Stimulated activated CD4-positive, alpha-beta T cell treated with anti-CD3 and anti-CD28 coated beads, Interleukin-2, amount 100 ng/mL, for 48 hours (primary cell): ENCODE measurements at regions not wholly inside any gene's neighbourhood (a gene's known extent, or its start where the extent isn't known, plus 50 kb on each side); places are given as distances from the start of the nearest gene placed in this dataset.

ENCODE experiments used
- DNase-seq, 2 donors: peaks; one replicate each; pipeline ENCODE4 v3.0.0-alpha.2; 2020

DNA sequence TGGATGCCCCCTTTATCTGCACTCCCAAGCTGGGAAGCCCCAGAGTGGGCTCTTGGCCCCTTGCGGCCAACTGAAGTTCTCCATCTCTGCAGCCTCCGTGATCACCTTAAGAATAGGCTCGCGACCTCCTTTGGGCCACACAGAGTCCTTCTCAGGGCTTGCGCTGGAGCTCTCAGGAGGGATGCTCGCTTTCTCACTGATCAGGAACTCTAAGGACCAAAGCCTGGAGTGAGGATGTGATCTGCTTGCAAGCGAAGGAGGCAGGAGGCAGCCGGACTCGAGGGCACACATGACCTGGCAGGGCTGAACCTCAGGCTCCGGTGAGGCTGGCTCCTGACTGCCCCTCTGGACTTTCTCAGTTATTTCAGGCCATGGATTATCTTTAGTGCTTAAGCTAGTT is 192.1 kb upstream of the MKI67 start:
- no peak for DNase-seq

DNA sequence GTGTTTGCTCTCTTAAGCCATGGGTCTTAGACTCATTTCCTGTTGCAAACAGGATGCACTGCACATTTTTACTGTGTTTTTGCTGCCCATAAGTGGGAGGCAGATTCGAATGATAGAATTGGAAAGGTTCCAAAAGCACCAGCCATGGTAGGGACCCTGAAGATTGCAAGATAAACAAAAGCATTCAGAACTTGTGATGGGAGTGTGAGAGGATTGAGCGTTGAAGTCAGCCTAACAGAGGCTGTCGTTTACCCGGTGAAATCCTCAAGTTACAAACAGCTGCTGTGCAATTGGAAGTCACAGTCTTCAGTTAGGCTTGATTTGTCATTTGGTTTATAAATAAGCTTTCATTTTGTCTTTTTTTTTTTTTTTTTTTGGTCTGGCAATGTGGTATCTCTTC is 192.7 kb upstream of the MKI67 start:
- no peak for DNase-seq

DNA sequence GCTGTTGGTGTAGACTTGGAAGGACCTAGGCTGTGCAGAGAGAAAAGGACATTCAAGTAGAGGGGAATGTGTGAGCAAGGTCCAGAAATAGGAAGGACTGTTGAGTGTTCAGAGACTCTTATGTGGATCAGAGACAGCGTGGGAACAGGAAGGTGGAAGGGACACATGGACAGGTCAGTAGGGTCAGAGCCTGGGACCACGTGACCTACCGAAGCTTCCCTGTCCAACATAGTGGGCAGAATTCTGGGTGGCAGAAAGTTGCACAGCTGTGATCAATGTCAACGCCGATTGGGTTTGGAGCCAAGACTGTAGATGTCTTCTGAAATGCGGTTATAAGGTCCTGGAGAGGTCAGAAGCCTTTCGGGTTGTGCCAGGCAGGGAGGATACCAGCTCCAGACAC is 195.9 kb upstream of the MKI67 start:
- DNase-seq: no peak

DNA sequence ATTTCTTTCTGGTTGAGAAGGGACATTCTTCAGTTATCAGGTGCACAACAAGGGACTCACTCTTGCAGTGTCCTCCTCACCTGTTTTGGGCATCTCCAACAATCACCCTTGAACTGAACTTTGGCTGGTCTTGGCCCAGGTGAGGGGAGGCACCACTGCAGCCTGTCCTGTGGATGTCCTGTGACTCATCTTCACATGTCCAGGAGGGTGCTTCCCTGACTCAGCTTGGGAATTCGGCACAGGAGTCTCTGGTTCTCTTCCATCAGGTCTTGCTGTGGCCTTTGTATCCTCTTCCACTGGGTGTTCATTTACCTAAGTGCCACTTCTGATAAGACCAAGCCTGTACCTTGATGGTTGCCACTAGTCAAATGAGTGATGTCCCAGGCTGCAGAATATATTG is 196.7 kb upstream of the MKI67 start:
- DNase-seq: no peak

DNA sequence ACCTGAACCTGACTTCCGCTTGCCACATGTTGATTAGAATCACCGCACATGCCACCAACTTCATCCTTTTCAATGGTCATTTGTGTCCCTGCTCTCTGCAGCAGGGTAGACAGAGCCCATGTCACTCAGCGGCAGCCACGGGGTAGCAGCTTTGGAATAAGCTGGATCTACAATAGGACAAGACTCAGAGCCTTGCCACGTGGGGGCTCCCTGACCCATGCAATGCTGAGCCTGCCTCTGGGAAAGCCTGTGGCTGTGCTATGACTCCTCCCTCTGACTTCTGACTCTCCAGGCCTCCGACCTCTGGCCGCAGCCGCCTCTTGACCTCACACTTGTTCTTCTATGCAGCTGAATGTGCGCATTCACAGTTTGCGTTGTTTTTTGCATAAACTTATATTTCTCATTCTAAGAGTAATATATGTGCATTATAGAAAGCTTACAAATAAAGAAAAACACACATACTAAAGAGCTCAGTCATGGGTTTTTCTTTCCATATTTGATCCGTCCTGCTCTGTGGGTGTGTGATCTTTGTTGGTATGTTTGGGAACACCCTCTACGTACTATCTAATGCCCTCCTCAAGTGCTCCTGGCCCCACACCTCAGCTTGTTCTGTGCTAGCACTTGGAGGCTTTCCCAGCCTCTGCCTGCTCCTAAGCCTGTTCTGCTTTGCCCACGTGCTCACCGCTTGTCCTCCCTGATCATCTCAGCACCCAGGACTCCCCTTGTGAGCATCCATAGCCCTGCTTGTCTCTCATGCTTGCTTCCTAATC is 198.0 kb upstream of the MKI67 start:
- no peak for DNase-seq

DNA sequence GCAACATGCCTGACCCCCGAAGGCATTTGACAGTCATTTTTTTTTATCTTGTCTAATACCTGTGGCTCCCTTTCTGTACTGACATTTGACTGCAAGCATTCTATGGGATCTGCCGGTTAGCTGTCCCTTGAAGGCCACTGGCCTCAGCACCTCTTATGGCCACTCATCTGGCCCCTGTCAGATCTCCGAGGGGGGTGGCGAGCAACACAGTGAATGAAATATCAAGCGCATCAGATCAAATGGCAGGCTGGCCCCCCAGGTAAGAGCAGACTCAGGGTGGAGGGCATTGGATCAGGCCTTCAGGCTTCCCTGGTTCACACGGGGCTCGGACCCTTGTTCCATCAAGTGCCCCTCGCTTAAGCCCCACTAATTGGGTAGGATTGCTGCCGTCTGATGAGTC is 199.6 kb upstream of the MKI67 start:
- no peak for DNase-seq

DNA sequence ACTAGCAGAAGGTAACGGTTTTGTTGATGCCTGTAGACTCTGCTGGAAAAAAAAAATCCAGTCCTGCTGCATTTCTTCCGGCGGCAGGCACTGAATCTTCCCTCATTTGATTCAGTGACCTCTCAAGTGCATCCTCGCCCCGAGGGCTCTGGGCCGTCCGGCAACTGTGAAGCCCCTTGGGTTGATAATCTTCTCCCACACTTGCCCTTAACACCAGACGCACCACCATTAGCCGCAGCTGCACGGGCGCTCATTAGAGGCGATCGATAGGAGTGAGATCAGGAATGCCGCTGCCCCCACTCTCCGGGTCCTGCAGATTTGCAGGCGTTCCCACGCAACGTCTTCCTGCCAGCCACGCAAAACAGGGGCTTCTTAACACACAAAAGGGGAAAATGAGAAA is 200.0 kb upstream of the MKI67 start:
- DNase-seq: no peak

DNA sequence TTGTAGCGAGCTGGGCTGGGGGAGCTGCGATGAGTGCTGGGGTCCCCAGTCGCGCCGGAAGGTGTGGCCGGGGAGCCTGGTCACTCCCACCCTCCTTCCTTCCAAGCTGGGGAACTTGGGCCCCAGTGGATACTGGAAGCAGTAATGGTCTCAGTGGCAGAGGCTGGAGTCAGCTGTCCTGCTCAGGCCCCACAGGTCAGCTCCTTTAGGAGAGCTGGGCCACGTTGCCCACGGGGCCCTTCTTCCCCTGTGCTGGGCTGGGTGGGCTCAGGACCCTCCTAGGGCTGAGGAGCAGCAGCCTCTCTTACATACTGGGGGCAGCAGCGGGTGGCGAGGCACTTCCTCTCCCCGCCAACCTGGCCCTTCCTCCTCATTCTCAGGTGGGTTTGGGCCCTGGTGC is 200.6 kb upstream of the MKI67 start:
- no peak for DNase-seq

DNA sequence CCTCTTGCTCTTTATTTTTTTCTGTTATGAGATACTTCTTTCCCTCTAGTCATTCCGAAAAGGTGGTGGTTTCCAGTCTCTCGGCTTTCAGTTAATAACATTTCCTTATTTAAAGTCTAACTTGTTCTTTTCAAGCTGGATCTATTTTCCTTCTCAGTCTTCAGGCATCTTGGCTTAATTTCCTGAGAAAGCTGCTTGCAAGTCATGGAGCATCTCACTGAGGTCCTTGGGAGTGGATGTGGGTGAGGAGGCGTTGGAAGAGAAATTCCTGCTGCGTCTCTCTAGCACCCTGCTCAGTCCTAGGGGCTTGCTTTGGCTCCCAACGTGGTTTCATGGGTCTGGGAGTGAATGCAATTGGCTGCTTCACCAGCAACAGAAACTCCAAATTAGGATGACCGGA is 210.2 kb upstream of the MKI67 start:
- no peak for DNase-seq

DNA sequence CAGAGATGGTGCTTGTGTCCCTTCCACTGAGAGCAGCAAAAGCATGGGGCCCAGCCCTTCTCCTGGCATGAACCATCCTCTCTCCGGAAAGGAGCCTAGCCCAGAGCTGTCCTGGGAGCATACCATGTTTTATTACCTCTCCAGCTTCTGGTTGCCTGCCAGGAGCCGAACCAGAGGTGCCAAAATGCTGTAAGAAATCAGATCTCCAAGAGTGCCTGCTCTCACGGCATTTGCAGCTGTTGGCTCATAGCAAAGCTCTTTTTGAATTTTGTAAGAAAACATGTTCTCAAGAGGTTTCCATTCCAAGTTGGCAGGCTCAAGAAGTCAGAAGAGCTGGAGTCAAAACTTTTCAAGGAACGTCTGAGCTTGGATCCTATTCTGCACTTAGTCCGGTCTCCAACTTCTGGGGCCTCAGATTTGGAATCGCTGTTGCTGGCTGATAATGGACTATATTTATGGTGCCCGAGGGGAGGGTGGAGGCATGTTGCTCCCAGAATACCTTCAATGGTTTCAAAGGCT is 211.7 kb upstream of the MKI67 start:
- no peak for DNase-seq

DNA sequence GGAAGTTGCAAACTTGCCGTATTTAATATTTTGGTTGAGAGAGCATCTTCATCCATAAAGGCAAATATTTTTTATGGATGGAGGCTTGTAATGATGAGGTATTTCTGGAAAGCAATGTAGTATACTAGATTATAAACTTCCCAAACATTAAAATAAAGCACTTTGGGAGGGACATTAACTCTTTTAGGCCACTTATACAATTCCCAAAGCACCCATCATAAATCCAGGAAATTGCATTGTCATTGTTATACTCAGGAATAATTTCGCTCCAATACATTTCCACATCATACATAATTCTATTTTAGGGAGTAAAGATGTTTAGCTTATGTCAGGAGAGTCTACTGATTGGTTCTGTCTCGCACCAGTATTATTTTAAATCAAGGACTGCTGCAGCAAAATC is 212.7 kb upstream of the MKI67 start:
- no peak for DNase-seq

DNA sequence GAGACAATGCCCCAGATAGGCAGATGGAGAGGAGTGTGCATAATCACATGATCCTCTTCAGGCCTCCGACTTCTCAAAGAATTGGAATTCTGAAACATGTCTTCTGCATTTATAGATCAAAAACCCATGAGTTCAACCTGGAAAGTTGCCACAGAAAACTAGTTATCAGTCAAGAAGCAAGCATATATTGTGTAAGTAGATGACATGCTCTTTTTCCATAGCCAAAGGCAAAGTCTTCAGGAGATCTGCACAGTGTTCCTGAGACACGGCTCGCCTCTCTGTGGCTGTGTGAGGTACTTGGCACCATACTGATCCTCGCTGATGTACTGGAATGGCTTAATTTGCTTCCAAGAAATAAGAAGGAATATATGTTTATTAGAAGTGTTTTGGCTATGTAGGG is 213.5 kb upstream of the MKI67 start:
- no peak for DNase-seq

DNA sequence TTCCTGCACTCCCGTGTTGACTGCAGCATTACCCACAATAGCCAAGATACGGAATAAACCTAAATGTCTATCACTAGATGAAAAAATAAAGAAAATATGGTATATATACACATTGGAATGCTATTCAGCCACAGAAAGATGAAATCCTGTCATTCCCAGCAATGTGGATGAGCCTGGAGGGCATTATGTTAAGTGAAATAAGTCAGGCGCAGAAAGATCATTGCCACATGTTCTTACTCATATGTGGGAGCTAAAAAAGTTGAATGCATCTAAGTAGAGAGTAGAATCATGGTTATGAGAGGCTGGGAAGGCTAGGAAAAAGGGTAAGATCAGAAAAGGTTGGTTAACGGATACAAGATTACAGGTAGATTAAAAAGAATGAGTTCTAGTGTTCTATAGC is 219.1 kb upstream of the MKI67 start:
- DNase-seq: no peak

DNA sequence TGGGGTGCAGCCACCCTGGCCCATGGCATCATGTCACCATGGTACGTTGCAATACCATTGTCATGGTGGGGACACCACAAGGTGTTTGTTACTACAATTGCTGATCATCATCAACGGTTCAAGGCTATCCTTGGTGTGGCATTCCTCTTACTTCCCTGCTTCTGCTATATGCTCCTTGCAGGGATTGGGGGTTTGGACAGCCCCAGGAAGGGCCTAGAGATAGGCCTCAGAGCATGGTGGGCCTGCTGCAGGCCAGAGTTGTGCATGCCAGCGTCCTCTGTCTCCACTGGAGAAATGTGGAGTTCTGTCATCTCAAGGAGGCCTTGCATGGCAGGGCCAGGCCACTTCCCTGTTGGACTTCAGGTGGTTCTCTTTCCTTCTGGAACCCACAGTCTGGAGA is 234.6 kb upstream of the MKI67 start:
- DNase-seq: no peak

DNA sequence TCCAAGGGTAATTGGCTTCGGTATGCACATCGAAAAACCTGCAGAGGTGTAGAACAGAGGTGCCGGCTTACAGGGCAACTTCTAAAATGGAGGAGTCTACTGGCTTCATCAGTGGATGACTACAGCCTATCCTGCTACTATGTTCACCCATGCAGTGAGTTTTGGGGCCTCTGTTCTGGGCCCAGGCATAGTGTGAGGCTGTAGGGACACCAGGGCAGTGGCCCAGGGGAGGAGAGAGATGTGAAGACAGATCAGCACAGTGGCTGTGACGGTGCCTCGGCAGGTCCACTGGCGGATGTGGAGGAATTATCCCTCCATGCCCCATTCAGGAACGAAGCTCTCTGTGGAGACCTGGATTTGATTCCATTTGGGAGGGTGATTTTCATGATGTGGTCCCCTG is 235.3 kb upstream of the MKI67 start:
- DNase-seq: no peak

DNA sequence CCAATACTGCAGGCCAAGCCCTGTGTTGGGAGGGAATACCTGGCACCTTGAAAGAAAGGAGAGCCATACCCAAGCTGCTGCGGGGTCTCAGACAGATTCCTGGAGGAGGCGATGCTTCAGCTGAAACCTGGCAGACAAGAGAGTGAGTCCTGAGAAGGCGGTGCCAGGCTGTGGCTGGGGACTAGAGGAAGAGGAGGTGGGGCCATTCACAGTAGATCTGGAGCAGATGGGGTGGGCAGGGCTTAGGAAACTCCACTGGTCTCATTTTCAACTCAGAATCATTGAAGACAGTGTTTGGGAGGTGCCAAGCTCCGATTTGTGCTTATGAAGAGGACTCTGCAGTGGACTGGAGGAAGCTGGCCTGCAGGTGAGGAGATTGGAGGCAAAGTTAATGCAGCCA is 236.3 kb upstream of the MKI67 start:
- DNase-seq: no peak

DNA sequence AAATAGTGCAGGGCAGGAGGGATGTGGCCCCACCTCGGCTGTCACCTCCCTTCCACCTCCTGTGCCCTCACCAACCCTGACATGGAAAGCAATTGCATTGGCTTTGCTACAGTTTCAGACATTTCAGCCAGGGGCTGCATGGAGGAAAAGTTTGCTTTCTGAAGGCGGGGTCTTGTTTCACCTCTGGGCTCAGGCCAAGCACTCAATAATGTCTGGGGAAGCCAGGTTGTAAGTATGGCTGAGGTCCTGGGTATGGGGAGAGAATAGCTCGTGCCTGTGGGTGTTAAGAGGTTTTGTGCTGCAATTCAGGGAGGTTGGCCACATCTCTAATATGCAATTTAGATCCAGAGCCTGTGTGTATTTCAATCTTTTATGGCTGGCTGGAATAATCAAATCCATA is 238.4 kb upstream of the MKI67 start:
- DNase-seq: no peak

DNA sequence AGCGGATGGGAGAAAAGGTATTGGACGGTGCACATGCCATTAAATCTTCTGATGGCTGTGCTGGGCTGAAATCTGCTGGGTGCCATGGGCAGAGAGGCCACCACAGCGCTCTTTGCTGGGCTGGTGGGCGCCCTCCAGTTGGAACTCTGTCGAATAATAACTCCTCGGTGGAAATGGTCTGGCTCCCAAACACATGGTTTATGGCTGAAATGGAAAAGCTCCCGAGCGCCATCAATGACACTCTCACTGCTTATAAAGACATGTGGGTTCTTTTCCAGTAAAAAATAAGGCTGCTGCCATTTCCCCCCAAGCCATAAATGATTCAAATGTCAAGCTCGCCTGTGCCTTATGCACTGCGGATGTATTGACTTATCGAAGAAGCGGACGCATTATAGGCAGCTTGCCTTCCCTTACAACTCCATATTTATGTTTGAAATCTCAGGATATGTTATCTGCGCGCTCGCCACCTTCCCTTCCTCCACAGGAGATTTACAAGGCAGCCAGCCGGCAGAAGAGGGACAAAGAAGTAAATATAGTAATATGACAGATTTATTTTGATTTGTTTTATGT is 239.0 kb upstream of the MKI67 start:
- no peak for DNase-seq

DNA sequence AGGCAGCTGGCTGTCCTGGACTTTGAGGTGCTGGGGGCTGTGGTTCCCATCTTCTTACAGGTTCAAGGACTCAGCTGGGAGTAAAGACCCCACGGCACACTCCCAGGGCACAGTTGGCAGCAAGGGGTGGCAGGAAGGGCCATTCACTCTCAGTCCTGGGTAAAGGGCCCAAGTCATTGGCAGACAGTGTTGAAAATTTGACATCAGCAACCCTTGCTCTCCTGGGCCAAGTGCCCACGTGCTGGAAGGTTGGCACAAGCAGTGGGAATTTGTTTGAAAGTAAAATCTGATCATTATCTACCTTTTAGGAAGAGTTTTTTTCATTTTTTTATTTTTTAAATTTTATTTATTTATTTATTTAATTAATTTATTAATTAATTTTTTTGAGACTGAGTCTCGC is 241.6 kb upstream of the MKI67 start:
- DNase-seq: no peak

DNA sequence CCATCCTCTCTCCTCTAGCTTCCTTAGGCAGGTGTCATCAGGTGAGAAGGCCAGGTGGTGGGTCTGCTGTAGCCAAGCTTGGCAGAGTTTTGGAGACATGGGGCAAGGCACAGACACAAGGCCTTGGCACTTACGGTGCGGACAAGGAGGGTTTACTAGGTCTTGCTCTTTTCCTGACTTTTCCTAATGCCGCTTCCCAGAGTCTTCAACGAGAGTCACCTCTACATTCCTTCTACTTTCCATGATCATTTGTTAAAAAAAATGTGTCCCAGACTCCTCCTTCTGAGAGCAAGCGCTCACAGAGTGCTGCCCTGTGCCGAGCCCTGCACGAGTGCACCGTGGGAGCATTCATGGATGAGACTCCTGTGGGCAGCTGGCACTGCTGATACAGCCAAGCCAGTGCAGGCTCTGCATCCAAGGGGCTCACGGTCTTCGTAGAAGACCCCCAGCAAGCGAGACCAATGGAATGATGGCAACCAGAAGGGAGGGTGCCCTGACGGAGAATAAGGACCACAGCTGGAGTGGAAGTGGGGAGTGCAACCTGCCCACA is 243.0 kb upstream of the MKI67 start:
- DNase-seq: no peak

DNA sequence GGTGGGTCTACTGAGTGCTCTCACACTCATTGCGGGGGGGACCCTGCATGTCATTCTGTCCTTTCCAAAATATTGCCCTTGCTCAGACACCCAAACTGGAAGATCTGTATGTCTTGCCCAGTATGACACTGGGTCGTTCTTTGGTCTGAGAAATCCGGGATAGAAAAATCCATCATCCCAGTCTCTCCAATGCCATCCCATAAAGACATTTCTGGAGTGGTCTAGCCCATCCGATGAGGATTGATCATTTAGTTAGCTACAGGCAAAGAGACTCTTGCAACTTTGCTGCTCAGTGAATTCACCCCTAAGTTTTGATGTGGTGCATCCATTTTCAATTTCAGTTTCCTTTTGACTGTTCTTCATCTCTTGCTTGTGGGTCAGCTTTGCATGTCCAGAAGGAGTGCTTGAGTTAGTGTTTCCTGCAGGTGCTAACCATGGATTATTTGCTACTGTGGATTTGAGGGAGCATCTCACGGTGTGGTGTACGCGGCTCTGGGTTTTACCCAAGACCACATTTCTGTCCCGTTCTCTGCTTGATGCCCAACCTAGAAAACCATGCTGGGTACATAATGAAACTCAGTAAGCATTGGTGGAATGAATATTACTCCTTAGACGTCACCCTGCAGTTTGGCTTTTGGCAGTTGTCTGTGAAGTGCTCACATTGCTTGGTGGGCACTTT is 247.0 kb upstream of the MKI67 start:
- DNase-seq: no peak

DNA sequence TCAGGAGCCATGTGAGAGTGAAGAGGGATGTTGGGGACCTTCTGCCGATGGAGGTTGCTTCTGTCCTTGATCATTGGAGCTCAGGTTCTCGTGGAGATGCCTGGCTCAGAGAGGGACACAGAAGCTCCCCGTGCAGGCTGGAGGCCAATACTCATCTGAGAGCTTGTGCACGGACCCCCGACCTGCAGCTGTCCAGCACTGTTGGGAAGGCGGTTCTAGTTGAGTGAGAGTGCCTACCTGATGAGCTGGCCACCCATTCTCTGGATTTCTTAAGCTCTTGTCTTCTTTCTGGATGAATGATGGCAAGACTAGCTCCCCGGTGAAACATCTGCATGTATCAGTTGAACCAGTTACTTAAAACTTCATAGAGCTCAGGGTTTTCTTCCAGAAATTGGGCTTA is 247.6 kb upstream of the MKI67 start:
- DNase-seq: no peak

DNA sequence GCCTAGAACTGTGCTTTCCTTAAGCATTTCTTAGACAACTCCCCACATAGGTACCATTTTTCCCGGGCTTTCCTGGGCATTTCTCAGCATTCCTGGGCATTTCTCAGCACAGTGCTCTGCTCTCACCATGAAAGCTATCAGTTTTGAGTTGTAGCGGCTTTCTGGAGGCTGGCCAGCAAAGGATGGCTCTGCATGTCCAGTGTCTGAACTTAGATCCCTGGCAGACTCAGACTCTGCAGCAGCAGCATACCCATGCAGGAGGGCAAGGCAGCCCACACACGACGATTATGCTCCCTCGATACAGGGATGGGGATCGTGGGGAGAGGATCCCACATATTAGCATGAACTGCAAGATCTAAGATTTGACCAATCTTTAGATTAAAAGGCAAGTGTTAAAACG is 248.9 kb upstream of the MKI67 start:
- no peak for DNase-seq

DNA sequence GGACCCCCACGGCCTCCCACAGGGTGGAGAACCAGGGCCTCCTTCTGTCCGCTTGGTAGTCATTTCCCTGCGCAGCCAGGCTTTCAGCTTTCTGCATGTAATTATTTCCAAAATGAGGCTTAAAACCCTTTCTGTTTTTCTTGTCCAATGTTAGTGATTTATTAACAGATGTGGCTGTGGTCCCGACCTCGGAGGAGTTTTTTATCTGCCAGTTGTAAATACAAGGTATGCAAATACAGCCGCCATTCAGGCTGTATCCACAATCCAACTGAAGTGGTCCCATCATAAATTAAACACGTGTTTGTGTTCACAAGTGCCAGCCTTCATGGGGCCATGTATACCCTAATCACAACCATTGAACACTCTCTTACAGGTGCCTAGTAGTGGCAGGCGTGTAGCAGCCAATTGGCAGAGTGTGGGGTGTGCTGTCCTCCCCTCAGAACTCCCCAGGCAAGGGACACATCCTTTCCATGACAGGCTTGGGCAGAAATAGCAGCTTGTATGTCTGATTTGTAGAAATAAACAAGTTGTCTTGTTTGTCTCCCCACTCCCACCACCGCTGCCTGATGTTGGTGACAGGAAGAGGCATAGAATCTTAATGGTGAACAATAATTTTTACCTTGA is 251.3 kb upstream of the MKI67 start:
- no peak for DNase-seq
